IPS DF 6.9 (cell line): ENCODE measurements at regions not wholly inside any gene's neighbourhood (a gene's known extent, or its start where the extent isn't known, plus 50 kb on each side); places are given as distances from the start of the nearest gene placed in this dataset.

Experiments
- DNase-seq: peaks from one replicate; pipeline ENCODE4 v3.0.0-alpha.2; 2013; ENCODE audit warnings: low read depth, low spot score
- H3K27ac ChIP-seq: one replicate; pipeline ENCODE4 v1.5.1; 2013; ENCODE audit warnings: low read length, control low read depth
- H3K27me3 ChIP-seq: 2 replicates; pipeline ENCODE4 v1.6.1; 2013; ENCODE audit warnings: mild to moderate bottlenecking, low read length; ENCODE audit not compliant: control insufficient read depth, insufficient read depth
- H3K36me3 ChIP-seq: 2 replicates; pipeline ENCODE4 v1.6.1; 2013; ENCODE audit warnings: low read length; ENCODE audit not compliant: control insufficient read depth, insufficient read depth
- H3K4me1 ChIP-seq: 2 replicates; pipeline ENCODE4 v1.6.1; 2013; ENCODE audit warnings: low read length; ENCODE audit not compliant: control insufficient read depth, insufficient read depth
- H3K4me3 ChIP-seq: 2 replicates; pipeline ENCODE4 v1.5.1; 2013; ENCODE audit warnings: mild to moderate bottlenecking, low read length
- H3K9me3 ChIP-seq: 2 replicates; pipeline ENCODE4 v1.6.1; 2013; ENCODE audit warnings: low read length, inconsistent platforms; ENCODE audit not compliant: control insufficient read depth, insufficient read depth
- WGBS: extraction: QIAGEN DNeasy Blood & Tissue Kit; methylation state at CpG from one replicate; pipeline ENCODE4 v1.1.7; 2013; ENCODE audit warnings: mixed read lengths, missing lambda C conversion rate; ENCODE audit not compliant: insufficient read length, insufficient coverage; 5-methylcytosine and 5-hydroxymethylcytosine counted together

GRCh38 chr7:131781-132482, 60.4 kb upstream of the FAM20C start:
- WGBS: no CpG with 5 or more reads among the region's 21 CpGs
- Histone ChIP-seq H3K27me3 (no peaks in the 10 kb centered on the region), H3K4me1 (no peaks in the 10 kb centered on the region; the same call in 1 of the 2 replicates), H3K27ac (no peak overlapping the region), H3K4me3 (no peak overlapping the region), H3K9me3 (no peaks in the 10 kb centered on the region), H3K36me3 (no peaks in the 10 kb centered on the region)
- DNase-seq: no peak

- 100% methylated on average over 1 of the region's 2 CpGs for WGBS
- Histone ChIP-seq H3K27me3 (no peaks in the 10 kb centered on the region), H3K9me3 (no peaks in the 10 kb centered on the region), H3K4me3 (no peak overlapping the region), H3K4me1 (no peaks in the 10 kb centered on the region; the same call in 1 of the 2 replicates), H3K27ac (no peak overlapping the region), H3K36me3 (no peaks in the 10 kb centered on the region)
- no peak for DNase-seq
Observed at GRCh38 chr7:132899-133298, 59.5 kb upstream of the FAM20C start.

GRCh38 chr7:133470-133869, 58.9 kb upstream of the FAM20C start:
- no peak for DNase-seq

GRCh38 chr7:134029-134428, 58.3 kb upstream of the FAM20C start:
- no CpG with 5 or more reads among the region's 15 CpGs for WGBS
- H3K4me1 ChIP-seq: peaks cover under 1% of the 10 kb centered on the region; the same call in 1 of the 2 replicates
- no peak overlapping the region for H3K27ac ChIP-seq
- no peaks in the 10 kb centered on the region for H3K27me3 ChIP-seq
- H3K9me3 ChIP-seq: no peaks in the 10 kb centered on the region
- H3K36me3 ChIP-seq: no peaks in the 10 kb centered on the region
- no peak overlapping the region for H3K4me3 ChIP-seq
- no peak for DNase-seq

More at GRCh38 chr7:133470-133869, 58.9 kb upstream of the FAM20C start:
- Histone ChIP-seq H3K27me3 (no peaks in the 10 kb centered on the region), H3K27ac (no peak overlapping the region), H3K9me3 (no peaks in the 10 kb centered on the region), H3K4me3 (no peak overlapping the region), H3K36me3 (no peaks in the 10 kb centered on the region), H3K4me1 (no peaks in the 10 kb centered on the region; the same call in 1 of the 2 replicates)
- WGBS: no CpG with 5 or more reads among the region's 11 CpGs

GRCh38 chr7:134561-135256, 57.7 kb upstream of the FAM20C start:
- Histone ChIP-seq H3K4me3 (no peak overlapping the region), H3K27me3 (no peaks in the 10 kb centered on the region), H3K4me1 (peaks cover 4% of the 10 kb centered on the region), H3K9me3 (no peaks in the 10 kb centered on the region), H3K27ac (no peak overlapping the region), H3K36me3 (no peaks in the 10 kb centered on the region)
- DNase-seq: no peak
- no CpG with 5 or more reads among the region's 21 CpGs for WGBS

- DNase-seq: no peak
- peaks cover 4% of the 10 kb centered on the region for H3K4me1 ChIP-seq
- WGBS: no CpG with 5 or more reads among the region's 7 CpGs
- no peak overlapping the region for H3K27ac ChIP-seq
- H3K36me3 ChIP-seq: no peaks in the 10 kb centered on the region
- no peaks in the 10 kb centered on the region for H3K9me3 ChIP-seq
- H3K4me3 ChIP-seq: no peak overlapping the region
- no peaks in the 10 kb centered on the region for H3K27me3 ChIP-seq
Observed at GRCh38 chr7:135257-135653, 57.1 kb upstream of the FAM20C start.

GRCh38 chr7:135731-136645, 56.4 kb upstream of the FAM20C start:
- Histone ChIP-seq H3K27ac (no peak overlapping the region), H3K27me3 (no peaks in the 10 kb centered on the region), H3K36me3 (no peaks in the 10 kb centered on the region), H3K4me3 (no peak overlapping the region), H3K9me3 (no peaks in the 10 kb centered on the region), H3K4me1 (peaks cover 4% of the 10 kb centered on the region)
- WGBS: no CpG with 5 or more reads among the region's 12 CpGs
- no peak for DNase-seq

GRCh38 chr7:137094-137891, 55.1 kb upstream of the FAM20C start:
- Histone ChIP-seq H3K9me3 (no peaks in the 10 kb centered on the region), H3K27me3 (no peaks in the 10 kb centered on the region), H3K36me3 (no peaks in the 10 kb centered on the region), H3K27ac (no peak overlapping the region), H3K4me1 (peaks cover 4% of the 10 kb centered on the region), H3K4me3 (no peak overlapping the region)
- no CpG with 5 or more reads among the region's 14 CpGs for WGBS
- no peak for DNase-seq

- no peak for DNase-seq
- H3K4me1 ChIP-seq: peaks cover 4% of the 10 kb centered on the region
- H3K27me3 ChIP-seq: no peaks in the 10 kb centered on the region
- H3K36me3 ChIP-seq: no peaks in the 10 kb centered on the region
- no peaks in the 10 kb centered on the region for H3K9me3 ChIP-seq
- H3K4me3 ChIP-seq: no peak overlapping the region
- WGBS: no CpG with 5 or more reads among the region's 6 CpGs
- no peak overlapping the region for H3K27ac ChIP-seq
Observed at GRCh38 chr7:139131-139530, 53.2 kb upstream of the FAM20C start.
